ENCODE measurements at regions not wholly inside any gene's neighbourhood (a gene's known extent, or its start where the extent isn't known, plus 50 kb on each side); places are given as distances from the start of the nearest gene placed in this dataset.

DNA sequence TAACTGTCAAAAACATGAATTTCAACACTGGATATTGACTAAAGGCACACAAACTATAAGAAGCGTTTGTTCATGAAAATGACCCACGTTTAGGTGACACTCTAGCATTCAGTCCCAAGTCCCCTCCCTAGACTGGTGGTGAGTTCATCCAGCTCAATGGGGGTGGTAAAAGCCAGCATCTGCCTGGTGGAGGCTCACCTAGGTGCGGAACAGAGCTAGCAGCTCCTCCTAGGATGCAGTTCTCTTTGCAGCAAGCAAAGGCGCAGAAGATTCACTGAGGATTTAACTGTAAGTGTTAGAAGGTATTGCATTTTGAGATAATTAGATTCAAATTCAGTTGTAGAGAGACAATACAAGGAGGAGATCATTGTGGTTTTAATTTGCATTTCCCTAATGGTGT lies 87.6 kb downstream of the VSTM2A start:
- Histone ChIP-seq H3K4ac (ENCODE audit: low read depth, low read length) (no peak overlapping the region), H2AFZ (ENCODE audit: insufficient read depth, low read length, poor library complexity) (no peak overlapping the region), H3K14ac (ENCODE audit: low read length) (no peak overlapping the region), H3K27me3 (ENCODE audit: insufficient read depth, low read length) (no peaks in the 10 kb centered on the region), H3K4me2 (ENCODE audit: low read length) (no peak overlapping the region), H2BK120ac (ENCODE audit: insufficient read depth, low read length, poor library complexity) (no peak overlapping the region), H3K27ac (ENCODE audit: low read depth, low read length) (no peak overlapping the region), H2AK5ac (ENCODE audit: low read length) (no peak overlapping the region), H3K23ac (ENCODE audit: low read length) (no peak overlapping the region), H4K12ac (ENCODE audit: low read depth, low read length) (no peak overlapping the region), H3K9ac (ENCODE audit: low read length) (no peak overlapping the region), H3K4me3 (ENCODE audit: low read depth, low read length) (no peak overlapping the region), H4K8ac (ENCODE audit: low read depth, low read length) (no peak overlapping the region), H3K9me3 (ENCODE audit: insufficient read depth, low read depth, low read length) (no peaks in the 10 kb centered on the region), H2BK5ac (ENCODE audit: low read depth, low read length, poor library complexity) (no peak overlapping the region), H3K18ac (ENCODE audit: low read length) (no peak overlapping the region), H2BK12ac (ENCODE audit: low read length) (no peak overlapping the region), H3K4me1 (ENCODE audit: control insufficient read depth in 1 of 2, insufficient read depth in 2 of 2, low read length in 2 of 2) (no peaks in the 10 kb centered on the region), H3K36me3 (ENCODE audit: control insufficient read depth in 1 of 2, insufficient read depth in 2 of 2, low read length in 2 of 2) (no peaks in the 10 kb centered on the region), H3K79me1 (ENCODE audit: low read length) (no peaks in the 10 kb centered on the region), H4K91ac (ENCODE audit: low read depth, low read length) (no peak overlapping the region), H3K79me2 (ENCODE audit: control insufficient read depth, insufficient read depth, low read length, poor library complexity) (no peaks in the 10 kb centered on the region)
- no CpG with 5 or more reads among the region's 4 CpGs for WGBS (ENCODE audit: extremely low coverage, insufficient coverage, insufficient read length)
- no peak for DNase-seq

GRCh38 chr7:54622696-54623309 lies 80.6 kb downstream of the VSTM2A start:
- Histone ChIP-seq H3K36me3 (ENCODE audit: control insufficient read depth in 1 of 2, insufficient read depth in 2 of 2, low read length in 2 of 2) (no peaks in the 10 kb centered on the region), H3K4me3 (ENCODE audit: low read depth, low read length) (no peak overlapping the region), H3K23ac (ENCODE audit: low read length) (no peak overlapping the region), H3K4ac (ENCODE audit: low read depth, low read length) (no peak overlapping the region), H3K14ac (ENCODE audit: low read length) (no peak overlapping the region), H3K27ac (ENCODE audit: low read depth, low read length) (no peak overlapping the region), H3K9ac (ENCODE audit: low read length) (no peak overlapping the region), H3K27me3 (ENCODE audit: insufficient read depth, low read length) (no peaks in the 10 kb centered on the region), H2BK12ac (ENCODE audit: low read length) (no peak overlapping the region), H2BK5ac (ENCODE audit: low read depth, low read length, poor library complexity) (no peak overlapping the region), H3K79me2 (ENCODE audit: control insufficient read depth, insufficient read depth, low read length, poor library complexity) (no peaks in the 10 kb centered on the region), H2AK5ac (ENCODE audit: low read length) (no peak overlapping the region), H4K8ac (ENCODE audit: low read depth, low read length) (no peak overlapping the region), H4K12ac (ENCODE audit: low read depth, low read length) (no peak overlapping the region), H3K18ac (ENCODE audit: low read length) (no peak overlapping the region), H2AFZ (ENCODE audit: insufficient read depth, low read length, poor library complexity) (no peak overlapping the region), H3K9me3 (ENCODE audit: insufficient read depth, low read depth, low read length) (no peaks in the 10 kb centered on the region), H3K4me2 (ENCODE audit: low read length) (no peak overlapping the region), H3K4me1 (ENCODE audit: control insufficient read depth in 1 of 2, insufficient read depth in 2 of 2, low read length in 2 of 2) (no peaks in the 10 kb centered on the region), H3K79me1 (ENCODE audit: low read length) (no peaks in the 10 kb centered on the region), H4K91ac (ENCODE audit: low read depth, low read length) (no peak overlapping the region), H2BK120ac (ENCODE audit: insufficient read depth, low read length, poor library complexity) (no peak overlapping the region)
- no peak for DNase-seq
- no CpG with 5 or more reads among the region's 3 CpGs for WGBS (ENCODE audit: extremely low coverage, insufficient coverage, insufficient read length)

Measured in trophoblast cell (in vitro differentiated cells and primary cell).